ENCODE measurements at regions not wholly inside any gene's neighbourhood (a gene's known extent, or its start where the extent isn't known, plus 50 kb on each side); places are given as distances from the start of the nearest gene placed in this dataset.

DNA sequence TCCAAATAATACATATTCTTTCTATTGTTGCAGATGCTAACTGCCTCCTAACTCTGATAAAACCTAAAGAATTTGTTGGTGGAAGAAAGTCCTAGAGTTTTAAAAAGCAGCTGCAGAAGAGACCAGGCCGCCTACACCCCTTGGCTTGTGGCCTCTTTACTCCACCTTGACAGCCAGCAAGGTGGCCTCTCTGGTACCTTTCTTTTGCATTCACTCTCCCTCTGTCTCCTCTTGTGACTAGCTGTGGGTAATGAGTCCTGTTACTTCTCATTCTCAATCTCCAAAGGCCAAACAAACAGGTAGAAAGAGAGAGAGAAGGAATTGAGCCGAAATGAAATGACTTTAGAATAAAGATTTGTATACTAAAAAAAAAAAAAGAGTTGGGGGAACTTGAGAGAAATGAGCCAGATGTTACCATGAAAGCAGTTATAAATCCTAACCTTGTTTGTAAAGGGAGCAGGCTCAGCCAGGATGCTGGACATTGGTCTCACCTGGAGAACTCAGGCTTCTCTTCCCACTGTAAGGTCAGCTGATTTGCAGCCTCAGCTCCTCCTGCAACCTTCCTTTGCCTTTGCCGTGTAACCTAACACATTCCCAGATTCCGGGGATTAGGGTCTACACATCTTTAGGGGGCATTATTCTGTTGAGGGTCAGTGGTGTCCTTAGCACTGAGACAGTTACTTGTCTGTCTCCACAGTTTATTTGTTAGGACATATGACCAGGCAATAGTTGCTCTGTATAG is 164.1 kb upstream of the IRF2BP2 start:
- RAD21 ChIA-PET (ENCODE audit: low non-redundant PET in 1 of 2, low total read pairs in 2 of 2, uncharacterized antibody in 2 of 2, unreplicated experiment in 2 of 2): interaction anchor here in 1 of 2 experiments (0.6 kb wide), 1 partner anchor 11 kb away, joined by 7 read pairs; no protein-coding TSS in a partner anchor
- Histone ChIP-seq H3K79me2 (ENCODE audit: insufficient read depth, low read length) (no peaks in the 10 kb centered on the region), H3K27ac (ENCODE audit: low read depth, low read length) (no peak overlapping the region), H3K4me1 (ENCODE audit: control insufficient read depth in 1 of 2, insufficient read depth in 2 of 2, low read length in 2 of 2) (peaks cover 14 to 17% of the 10 kb centered on the region in 2 experiments), H3K9me2 (ENCODE audit: insufficient read depth) (no peaks in the 10 kb centered on the region), H3K9me3 (ENCODE audit: control insufficient read depth in 1 of 2, insufficient read depth in 1 of 2, low read depth in 1 of 2, low read length in 2 of 2) (no peaks in the 10 kb centered on the region), H3K4me3 (replicated peaks in 1 of 2; ENCODE audit: low read depth in 1 of 2, low read length in 2 of 2) (no peak overlapping the region), H3K36me3 (ENCODE audit: control insufficient read depth in 1 of 2, insufficient read depth in 2 of 2, low read length in 2 of 2) (no peaks in the 10 kb centered on the region), H2AFZ (ENCODE audit: low read depth, low read length, poor library complexity, severe bottlenecking) (no peak overlapping the region), H3K4me2 (ENCODE audit: low read length) (no peak overlapping the region), H3K9ac (ENCODE audit: low read length) (no peak overlapping the region), H3K27me3 (ENCODE audit: insufficient read depth, low read length) (peaks cover 49% of the 10 kb centered on the region), H4K20me1 (ENCODE audit: insufficient read depth) (no peaks in the 10 kb centered on the region)
- intact Hi-C loops (cut with micrococcal nuclease): loop anchor here (5.0 kb wide), 1 partner anchor 162 kb away; the partner anchor contains the start of gene IRF2BP2
- ATAC-seq (no peak), DNase-seq (ENCODE audit: low read depth, low spot score) (no peak)
- CTCF ChIA-PET: no interaction called here
- no peak for TF ChIP-seq FOSL1 (IDR thresholded peaks at IDR 0.05; ENCODE audit: low read depth)
- TF ChIP-seq POLR2AphosphoS5 (IDR thresholded peaks at IDR 0.05; ENCODE audit: low read depth, low read length): no peak
- POLR2A ChIA-PET: no interaction called here
- no TSS peak for BruUV-seq (replicated peaks)

DNA sequence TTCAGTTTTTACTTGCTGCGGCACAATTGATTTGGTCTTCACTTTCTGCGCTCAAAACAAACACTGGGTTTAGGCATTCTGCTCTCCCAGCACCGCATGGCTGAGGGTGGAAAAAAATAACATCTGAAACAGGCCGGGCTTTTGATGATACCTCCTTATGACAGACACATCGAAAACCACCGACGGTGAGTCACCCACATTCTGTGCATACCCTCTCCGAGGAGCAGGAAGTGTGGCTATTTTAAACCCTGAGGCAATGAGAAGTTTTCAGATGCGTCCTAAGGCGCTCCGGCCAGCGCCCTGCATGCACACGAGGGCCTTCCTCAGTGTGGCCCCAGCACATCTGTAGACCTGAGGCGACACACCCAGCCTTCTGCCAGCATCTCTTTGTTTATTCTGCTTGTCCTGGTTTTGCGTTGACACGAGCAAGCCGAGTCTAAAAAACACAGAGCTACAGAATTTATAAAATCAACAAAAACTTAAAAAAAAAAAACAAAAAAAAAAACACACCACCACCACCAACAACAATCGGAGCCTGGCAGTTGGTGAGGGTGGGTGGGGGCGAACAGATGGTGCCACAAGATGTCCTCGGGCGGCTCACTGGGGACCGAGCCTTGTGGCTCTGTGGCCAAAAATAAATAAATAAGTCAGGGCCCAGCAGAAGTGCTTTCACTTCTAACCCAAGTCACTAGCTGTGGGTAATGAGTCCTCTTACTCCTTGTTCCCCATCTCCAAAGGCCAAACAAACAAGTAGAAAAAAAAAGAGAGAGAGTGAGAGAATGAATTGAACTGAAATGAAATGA is 162.6 kb upstream of the IRF2BP2 start:
- no TSS peak for BruUV-seq (replicated peaks)
- Histone ChIP-seq H3K27me3 (ENCODE audit: insufficient read depth, low read length) (peaks cover 44% of the 10 kb centered on the region; the same call in 1 of the 2 replicates), H3K36me3 (ENCODE audit: control insufficient read depth in 1 of 2, insufficient read depth in 2 of 2, low read length in 2 of 2) (no peaks in the 10 kb centered on the region), H3K4me3 (replicated peaks in 1 of 2; ENCODE audit: low read depth in 1 of 2, low read length in 2 of 2) (peak overlapping the region in 1 of 2 experiments; percentile 16; a peak in 1 of 4 replicates), H2AFZ (ENCODE audit: low read depth, low read length, poor library complexity, severe bottlenecking) (no peak overlapping the region), H3K27ac (ENCODE audit: low read depth, low read length) (peak overlapping the region; percentile 30; the same call in 1 of the 2 replicates), H3K9me3 (ENCODE audit: control insufficient read depth in 1 of 2, insufficient read depth in 1 of 2, low read depth in 1 of 2, low read length in 2 of 2) (no peaks in the 10 kb centered on the region), H3K9ac (ENCODE audit: low read length) (peak overlapping the region; percentile 32), H3K4me2 (ENCODE audit: low read length) (peak overlapping the region; percentile 59), H3K79me2 (ENCODE audit: insufficient read depth, low read length) (no peaks in the 10 kb centered on the region), H3K4me1 (ENCODE audit: control insufficient read depth in 1 of 2, insufficient read depth in 2 of 2, low read length in 2 of 2) (peaks cover 14 to 17% of the 10 kb centered on the region in 2 experiments), H3K9me2 (ENCODE audit: insufficient read depth) (no peaks in the 10 kb centered on the region), H4K20me1 (ENCODE audit: insufficient read depth) (no peaks in the 10 kb centered on the region)
- DNase-seq (ENCODE audit: low read depth, low spot score): peak; percentile 97
- CTCF ChIA-PET: no interaction called here
- intact Hi-C loops (cut with micrococcal nuclease): loop anchor here (5.0 kb wide), 1 partner anchor 160 kb away; the partner anchor contains the start of gene IRF2BP2
- ATAC-seq: peak; percentile 96
- POLR2A ChIA-PET: no interaction called here
- RAD21 ChIA-PET (ENCODE audit: low non-redundant PET in 1 of 2, low total read pairs in 2 of 2, uncharacterized antibody in 2 of 2, unreplicated experiment in 2 of 2): no interaction called here
- no peak for TF ChIP-seq POLR2A (IDR thresholded peaks at IDR 0.05; ENCODE audit: borderline replicate concordance, extremely low read depth, insufficient read depth, insufficient read length)
- no peak for TF ChIP-seq ZNF274 (IDR thresholded peaks at IDR 0.05; ENCODE audit: low read depth, low read length)
- no peak for TF ChIP-seq EGR1 (IDR thresholded peaks at IDR 0.05; ENCODE audit: low read depth)
- TF ChIP-seq RAD21 (IDR thresholded peaks at IDR 0.05; ENCODE audit: low read depth): peak; percentile 57
- TF ChIP-seq SRF (IDR thresholded peaks at IDR 0.05; ENCODE audit: low read depth): peak; percentile 81
- TF ChIP-seq FOSL1 (IDR thresholded peaks at IDR 0.05; ENCODE audit: low read depth): peak; percentile 97
- TF ChIP-seq, protein P1, sequence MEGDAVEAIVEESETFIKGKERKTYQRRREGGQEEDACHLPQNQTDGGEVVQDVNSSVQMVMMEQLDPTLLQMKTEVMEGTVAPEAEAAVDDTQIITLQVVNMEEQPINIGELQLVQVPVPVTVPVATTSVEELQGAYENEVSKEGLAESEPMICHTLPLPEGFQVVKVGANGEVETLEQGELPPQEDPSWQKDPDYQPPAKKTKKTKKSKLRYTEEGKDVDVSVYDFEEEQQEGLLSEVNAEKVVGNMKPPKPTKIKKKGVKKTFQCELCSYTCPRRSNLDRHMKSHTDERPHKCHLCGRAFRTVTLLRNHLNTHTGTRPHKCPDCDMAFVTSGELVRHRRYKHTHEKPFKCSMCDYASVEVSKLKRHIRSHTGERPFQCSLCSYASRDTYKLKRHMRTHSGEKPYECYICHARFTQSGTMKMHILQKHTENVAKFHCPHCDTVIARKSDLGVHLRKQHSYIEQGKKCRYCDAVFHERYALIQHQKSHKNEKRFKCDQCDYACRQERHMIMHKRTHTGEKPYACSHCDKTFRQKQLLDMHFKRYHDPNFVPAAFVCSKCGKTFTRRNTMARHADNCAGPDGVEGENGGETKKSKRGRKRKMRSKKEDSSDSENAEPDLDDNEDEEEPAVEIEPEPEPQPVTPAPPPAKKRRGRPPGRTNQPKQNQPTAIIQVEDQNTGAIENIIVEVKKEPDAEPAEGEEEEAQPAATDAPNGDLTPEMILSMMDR (IDR thresholded peaks at IDR 0.05 in 2 of 3, conservative IDR thresholded peaks at IDR 0.05 in 1 of 3; ENCODE audit: borderline replicate concordance in 1 of 3, insufficient read depth in 1 of 3, low read depth in 2 of 3, low read length in 2 of 3): no peak
- TF ChIP-seq, protein P2, sequence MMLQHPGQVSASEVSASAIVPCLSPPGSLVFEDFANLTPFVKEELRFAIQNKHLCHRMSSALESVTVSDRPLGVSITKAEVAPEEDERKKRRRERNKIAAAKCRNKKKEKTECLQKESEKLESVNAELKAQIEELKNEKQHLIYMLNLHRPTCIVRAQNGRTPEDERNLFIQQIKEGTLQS (IDR thresholded peaks at IDR 0.05): no peak; the same call in 1 of the 2 replicates
- TF ChIP-seq, protein P3, sequence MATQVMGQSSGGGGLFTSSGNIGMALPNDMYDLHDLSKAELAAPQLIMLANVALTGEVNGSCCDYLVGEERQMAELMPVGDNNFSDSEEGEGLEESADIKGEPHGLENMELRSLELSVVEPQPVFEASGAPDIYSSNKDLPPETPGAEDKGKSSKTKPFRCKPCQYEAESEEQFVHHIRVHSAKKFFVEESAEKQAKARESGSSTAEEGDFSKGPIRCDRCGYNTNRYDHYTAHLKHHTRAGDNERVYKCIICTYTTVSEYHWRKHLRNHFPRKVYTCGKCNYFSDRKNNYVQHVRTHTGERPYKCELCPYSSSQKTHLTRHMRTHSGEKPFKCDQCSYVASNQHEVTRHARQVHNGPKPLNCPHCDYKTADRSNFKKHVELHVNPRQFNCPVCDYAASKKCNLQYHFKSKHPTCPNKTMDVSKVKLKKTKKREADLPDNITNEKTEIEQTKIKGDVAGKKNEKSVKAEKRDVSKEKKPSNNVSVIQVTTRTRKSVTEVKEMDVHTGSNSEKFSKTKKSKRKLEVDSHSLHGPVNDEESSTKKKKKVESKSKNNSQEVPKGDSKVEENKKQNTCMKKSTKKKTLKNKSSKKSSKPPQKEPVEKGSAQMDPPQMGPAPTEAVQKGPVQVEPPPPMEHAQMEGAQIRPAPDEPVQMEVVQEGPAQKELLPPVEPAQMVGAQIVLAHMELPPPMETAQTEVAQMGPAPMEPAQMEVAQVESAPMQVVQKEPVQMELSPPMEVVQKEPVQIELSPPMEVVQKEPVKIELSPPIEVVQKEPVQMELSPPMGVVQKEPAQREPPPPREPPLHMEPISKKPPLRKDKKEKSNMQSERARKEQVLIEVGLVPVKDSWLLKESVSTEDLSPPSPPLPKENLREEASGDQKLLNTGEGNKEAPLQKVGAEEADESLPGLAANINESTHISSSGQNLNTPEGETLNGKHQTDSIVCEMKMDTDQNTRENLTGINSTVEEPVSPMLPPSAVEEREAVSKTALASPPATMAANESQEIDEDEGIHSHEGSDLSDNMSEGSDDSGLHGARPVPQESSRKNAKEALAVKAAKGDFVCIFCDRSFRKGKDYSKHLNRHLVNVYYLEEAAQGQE (IDR thresholded peaks at IDR 0.05; ENCODE audit: low read depth): no peak
- no peak for TF ChIP-seq EZH2phosphoT487 (IDR thresholded peaks at IDR 0.05; ENCODE audit: borderline replicate concordance)
- peak; percentile 100 for TF ChIP-seq JUND (IDR thresholded peaks at IDR 0.05)
